AG08396 (cell line): ENCODE measurements at regions not wholly inside any gene's neighbourhood (a gene's known extent, or its start where the extent isn't known, plus 50 kb on each side); places are given as distances from the start of the nearest gene placed in this dataset.
"Not testable (repeated sequence)": the region's sequence is repeated elsewhere in the genome, so short reads cannot be mapped to it uniquely, and the experiment has no call there.

Experiments used
- DNase-seq: peaks from one replicate; pipeline ENCODE4 v3.0.0; 2012; ENCODE audit warnings: low spot score, mixed read lengths

DNA sequence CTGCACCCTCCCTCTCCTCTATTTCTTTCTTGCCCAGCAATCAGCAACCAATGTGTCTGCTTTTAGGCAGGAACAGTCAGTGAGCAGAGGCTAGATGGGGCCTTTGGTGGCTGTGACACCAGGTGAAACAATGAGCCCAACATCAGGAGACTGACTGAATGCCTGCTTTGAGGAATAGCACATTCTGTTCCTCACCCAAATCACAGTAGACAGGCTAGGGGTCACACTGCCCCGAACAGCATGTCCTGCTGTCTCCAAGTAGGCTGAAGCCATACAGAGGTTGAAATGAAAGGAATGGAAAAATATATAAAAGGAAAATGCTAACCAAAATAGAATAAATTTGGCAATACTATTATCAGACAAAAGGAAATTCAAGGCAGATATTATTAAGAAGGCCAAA lies 122.5 kb upstream of the GDNF start:
- no peak for DNase-seq

DNA sequence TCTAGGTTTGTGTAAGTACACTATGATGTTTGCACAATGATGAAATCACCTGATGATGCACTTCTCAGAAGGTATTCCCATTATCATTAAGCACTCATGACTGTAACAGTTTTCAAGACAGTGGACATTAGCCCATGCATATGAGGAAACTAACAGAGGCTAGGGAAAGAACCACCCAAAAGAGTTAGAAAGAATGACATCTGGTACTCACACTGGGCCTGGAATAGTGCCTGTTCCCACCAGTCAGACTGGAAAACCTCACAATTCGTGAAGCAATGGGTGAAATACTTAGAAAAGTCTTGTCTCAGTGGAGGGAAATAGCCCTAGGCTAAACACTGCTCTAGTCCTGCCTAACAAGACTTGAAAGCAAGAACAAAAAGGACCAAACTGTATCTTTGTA lies 117.4 kb upstream of the GDNF start:
- no peak for DNase-seq

DNA sequence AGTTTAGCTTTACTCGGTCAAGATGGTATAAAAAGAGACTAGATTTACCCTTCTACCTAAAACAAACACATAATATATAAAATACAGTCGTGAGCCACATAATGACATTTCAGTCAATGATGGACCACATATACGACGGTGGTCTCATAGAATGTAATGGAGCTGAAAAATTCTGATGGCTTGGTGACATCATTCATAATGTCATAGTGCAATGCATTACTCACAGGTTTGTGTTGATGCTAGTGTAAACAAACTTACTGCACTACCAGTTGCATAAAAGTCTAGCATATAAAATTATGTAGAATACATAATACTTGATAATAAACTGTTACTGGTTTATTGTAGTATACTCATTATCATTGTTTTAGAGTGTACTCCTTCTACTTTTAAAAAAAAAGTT lies 115.9 kb upstream of the GDNF start:
- no peak for DNase-seq

DNA sequence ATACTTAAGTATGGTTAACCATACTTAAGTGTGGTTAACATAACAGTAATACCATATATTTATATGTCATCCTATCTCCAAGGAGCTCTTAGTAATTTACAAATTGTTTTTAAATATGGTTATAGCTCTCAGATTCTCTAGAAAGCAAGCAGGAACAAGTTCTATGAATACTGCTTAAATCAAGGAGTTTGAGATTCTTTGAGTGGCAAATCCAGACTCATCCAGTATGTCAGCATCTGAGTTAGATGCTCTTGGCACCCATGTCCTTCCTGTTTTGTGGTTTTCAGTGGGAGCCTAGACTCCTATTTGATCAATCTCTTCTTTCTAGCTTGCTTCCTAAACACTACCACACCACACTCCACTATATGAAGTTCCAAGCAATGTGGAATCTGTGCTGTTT lies 114.7 kb upstream of the GDNF start:
- DNase-seq, result no peak

DNA sequence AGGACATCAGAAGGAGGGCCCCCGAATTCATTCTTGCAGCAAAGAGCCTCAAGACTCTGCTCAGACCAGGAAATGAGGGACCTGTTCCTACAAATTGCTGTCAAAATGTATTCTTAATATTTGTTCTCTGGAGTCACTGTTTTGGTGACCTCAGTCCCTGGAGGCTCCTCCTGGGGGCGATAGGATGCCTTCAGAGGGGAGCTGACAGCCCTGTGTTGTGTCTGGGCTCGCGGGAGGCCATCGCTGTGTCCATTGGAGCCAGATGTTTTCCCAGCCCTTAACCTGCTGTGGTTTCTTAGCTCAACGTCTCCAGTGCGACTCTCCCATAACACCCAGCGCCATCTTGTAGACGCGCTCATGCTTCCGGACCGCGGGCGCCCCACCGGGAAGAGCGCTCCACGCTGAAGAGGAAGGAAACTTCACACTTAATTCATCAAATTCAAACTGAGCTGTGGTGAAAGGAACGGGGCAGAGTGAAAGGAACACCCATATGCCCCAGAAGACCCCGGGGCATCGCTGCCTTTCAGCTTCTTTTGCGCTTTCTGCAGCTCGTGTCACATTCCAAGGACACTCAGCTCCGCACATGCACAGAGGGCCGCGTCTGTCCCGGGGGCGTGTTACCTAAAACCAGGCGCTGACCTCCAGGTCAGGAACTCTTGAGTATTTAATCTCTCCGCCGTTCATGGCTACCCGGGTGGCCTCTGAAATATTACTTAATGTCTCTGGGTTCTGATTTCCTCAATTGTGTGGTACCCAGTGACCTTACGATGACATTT lies 112.3 kb upstream of the GDNF start:
- no peak for DNase-seq

DNA sequence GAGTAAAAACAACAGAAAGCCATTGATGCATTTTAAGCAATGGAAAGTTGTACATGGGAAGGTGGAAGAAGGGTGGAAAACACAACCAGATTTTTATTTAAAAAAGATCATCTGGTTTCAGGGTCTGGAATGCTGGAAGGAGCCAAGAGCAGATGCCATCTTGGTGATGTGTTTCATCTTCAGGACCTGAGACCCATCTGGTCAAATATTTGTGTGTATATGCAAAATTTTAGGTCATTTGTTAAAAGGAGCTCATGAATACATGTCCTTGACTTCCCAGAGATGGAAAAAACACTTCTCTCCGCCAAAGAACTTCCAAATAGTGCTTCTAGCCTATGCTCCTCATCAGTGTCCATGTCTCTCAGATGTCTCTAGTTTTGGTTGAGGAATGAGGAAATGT lies 110.6 kb upstream of the GDNF start:
- DNase-seq, result no peak

DNA sequence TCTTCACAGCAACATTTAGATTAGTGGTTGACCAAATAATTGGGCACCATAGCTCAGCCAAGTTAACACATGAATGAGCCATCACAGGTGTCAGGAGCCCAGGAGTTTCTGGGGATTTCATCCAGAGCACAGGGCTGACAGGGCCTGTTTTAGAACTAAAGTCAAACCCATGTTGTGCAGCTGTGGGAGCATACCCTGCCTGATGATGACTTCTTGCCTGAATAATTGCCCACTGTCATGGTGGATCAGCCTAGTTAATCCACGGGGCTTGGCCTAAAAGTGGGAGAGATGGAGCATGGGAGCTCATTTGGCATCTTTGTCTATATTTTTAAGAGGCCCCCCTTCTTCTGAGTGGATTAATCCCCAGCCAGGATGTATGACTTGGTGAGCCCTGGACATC lies 105.6 kb upstream of the GDNF start:
- DNase-seq, result no peak

DNA sequence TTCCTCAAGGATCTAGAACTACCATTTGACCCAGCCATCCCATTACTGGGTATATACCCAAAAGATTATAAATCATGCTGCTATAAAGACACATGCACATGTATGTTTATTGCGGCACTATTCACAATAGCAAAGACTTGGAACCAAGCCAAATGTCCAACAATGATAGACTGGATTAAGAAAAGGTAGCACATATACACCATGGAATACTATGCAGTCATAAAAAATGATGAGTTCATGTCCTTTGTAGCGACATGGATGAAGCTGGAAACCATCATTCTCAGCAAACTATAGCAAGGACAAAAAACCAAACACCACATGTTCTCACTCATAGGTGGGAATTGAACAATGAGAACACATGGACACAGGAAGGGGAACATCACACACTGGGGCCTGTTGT lies 103.3 kb upstream of the GDNF start:
- not testable (repeated sequence) for DNase-seq

DNA sequence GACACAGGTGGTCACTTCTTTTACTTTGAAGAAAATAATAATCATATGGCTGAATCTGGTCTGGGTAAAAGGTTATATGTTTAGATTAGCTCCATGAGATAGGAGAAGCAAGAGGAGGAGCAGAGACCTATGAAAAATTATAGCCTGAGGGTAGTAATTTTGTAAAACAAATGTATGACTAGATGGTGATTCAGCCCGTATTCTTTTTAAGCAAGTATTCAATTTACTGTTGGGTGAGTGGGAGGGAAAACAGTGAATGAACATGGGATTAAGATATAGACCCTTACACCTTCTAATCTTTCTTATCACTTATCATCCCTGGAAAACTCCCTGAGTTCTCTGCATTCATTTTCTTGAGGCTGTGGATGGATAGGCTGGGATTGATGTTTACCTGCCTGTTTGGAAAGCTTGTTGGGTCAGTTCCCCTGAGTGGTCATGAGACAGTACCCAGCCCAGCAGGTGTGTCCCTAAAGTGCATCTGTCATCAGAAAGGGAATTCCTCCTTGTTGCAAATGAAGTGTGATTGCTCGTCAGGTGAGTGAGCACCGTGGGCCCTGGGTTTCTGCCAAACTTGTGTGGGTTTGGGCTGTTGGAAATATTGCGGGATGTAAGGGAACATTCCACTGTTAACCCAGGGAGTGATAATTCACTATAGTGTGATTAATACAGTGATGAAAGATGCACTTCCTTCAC lies 101.2 kb upstream of the GDNF start:
- no peak for DNase-seq

DNA sequence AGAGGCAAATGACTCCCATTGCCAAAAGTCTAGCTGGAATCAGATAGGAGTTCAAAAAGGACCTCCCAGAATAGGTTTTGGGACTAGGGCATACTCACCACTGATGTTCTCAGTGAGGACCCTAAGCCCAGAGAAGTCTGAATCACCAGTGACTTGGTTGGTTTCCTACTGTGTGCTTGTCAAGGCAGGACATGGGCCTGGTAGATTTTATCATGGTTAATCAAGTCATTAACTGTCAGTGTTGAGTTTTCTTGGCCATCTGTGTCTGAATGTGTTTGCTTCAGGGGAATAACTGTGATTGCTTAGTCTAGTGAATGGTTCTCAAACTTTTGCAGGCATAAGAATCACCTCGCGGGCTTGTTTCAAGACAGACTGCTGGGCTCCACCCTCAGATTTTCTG lies 99.0 kb upstream of the GDNF start:
- no peak for DNase-seq

DNA sequence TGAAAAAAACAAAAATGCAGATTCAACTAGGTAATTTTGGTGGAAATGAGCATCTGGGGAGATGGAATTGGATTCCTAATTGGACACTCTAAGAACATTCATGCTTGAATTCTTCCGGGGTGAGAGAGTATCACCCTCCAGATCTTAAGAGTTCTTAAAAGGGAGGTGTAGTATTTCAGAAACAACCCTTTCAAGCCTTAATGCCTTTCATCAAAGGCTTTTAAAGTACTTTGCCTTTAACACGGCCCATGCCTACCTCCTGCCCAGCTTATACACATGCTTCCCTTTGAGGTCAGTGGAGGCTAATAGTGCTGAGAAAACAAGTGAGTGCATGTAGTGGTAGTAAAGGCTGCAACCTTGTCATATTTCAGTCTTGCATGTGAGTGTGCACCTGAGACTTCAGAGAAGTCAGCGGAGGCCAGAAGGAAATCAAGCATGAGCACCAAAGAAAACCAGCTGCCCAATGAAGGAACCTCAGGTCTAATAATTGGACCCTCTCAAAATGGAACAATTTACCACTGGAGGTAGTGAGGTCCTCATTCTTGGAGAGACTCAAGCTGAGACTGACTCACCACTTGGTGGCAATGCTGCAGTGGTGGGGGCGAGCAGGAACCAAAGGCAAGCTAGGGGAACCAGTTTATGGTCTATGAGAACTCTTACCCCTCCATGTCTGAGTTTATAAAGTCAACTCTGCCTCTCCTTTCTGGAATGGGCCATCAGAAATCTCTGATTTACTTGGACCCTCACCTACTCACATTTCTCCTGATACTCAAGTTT lies 98.4 kb upstream of the GDNF start:
- DNase-seq, result no peak

DNA sequence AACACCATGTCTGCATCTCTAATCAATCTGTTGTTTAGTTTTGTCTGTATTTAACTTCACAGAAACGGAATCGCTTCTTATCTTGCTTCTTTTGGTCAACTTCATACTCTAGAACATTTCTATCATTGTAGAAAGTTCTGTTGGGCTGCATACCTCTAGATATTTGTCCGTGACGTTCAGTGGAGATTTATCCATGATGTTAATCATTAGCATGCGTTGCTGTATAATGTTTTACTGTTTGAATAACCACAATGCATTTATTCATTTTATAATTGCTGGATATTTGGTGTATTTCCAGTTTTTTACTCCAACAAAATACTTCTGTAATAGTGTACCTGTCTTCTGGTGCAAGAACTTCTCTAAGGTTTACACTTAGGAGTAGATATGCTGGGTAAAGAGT lies 96.2 kb upstream of the GDNF start:
- no peak for DNase-seq

DNA sequence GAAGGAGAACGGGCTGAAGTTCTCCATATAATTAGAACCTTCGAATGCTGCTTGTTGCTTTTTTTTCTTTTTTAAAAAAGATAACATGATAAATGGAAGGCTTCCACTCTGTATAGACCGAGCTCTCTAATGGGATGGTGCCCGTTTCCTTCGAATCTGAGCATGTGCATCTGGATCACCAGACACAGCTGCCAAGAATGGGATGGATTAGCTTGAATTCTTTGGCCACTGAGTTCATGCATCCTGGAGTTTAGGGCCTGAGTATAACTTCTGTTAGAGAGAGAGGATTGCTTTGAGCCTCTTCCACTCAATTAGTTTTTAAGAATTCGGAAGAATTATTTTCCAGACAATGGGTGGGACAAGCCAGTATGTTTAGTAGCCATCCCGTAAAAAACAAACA lies 93.7 kb upstream of the GDNF start:
- no peak for DNase-seq

DNA sequence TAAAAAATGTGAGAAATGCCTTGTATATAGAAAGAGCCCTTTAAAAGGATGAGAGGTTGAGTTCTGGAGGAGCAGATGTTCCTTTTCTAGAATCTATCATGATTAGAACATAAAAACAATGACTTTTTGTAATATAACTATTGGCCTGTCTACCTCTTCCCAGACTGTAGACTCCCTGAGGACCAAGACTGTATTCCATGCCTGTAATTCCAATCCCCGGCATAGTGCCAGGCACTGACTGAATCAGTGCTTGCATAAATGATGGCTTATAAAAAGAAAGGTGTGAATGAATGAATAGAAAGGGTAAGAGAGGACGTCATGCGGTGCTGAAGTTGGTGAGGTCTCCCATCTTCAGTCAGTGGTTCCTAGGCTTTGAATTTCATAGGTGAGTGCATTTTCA lies 92.6 kb upstream of the GDNF start:
- DNase-seq, result no peak

DNA sequence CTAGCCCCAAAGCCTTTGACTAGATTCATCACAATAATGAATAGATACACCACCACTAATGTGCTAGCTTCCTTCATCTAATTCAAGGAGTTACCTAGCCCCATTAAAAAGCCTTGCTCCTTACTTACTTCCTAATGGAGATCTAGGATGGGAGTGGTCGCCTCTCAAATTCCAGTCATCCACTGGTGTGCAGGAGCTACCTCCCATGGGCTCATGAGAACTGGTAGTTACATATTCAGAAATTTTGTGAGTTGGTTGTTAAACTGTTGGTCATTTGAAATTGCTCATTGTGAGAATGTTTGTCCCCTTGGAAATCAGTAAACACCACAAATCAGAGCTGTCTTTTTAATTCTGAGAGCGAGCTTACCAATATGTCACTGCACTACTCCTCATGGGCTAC lies 91.7 kb upstream of the GDNF start:
- no peak for DNase-seq

DNA sequence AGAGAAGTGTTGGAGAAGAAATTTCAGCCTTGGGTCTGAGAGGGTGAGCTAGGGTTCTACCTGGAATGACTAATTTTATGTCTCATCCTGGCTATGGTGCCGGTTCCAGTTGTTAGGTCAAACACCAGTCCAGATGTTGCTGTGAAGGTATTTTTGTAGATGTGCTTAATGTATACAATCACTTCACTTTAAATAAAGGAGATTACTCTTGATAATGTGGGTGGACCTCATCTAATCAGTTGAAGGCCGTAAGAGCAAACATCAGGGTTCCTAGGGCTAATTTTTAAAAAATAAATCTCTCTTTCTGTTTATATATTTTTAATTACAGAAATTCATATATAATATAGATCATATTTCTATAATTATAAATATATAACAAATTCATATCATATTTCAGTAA lies 90.5 kb upstream of the GDNF start:
- DNase-seq, result no peak

DNA sequence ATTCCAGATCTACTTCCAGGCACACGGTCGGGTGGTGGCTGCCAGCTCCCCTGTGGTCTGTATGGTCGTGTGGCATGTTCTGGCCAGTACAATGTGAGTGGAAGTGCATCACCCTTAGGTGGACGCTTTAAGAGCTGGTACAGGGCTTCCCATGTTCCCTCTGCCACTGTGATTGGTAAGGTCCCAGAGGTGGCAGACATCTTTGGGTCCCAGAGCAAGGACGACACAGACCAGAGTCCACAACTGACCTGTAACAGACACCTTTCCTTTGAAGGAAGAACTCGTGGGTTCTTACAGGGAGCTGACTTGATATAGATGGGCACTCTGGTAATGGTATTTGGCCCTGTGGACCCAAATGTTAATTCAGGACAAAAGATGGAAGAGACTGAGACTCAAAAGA lies 90.0 kb upstream of the GDNF start:
- DNase-seq, result no peak

DNA sequence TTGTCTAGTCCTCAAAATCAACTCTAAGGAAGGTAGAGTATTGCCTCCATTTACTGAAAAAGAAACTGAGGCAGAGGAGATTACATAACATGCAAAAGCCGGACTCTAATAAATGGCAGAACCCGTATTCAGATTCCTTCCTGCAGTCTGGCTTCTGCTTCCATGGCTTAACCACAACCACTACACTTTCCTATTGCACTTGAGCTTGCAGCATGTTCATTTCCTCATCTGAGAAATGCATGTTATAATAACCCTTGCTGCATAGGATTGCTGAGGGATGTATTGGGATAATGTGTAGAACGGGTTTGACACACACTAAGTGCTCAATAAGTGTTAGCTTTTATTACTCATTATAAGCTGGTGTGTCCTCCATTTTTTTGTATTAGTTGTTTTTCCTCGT lies 87.9 kb upstream of the GDNF start:
- DNase-seq, result not testable (repeated sequence)

DNA sequence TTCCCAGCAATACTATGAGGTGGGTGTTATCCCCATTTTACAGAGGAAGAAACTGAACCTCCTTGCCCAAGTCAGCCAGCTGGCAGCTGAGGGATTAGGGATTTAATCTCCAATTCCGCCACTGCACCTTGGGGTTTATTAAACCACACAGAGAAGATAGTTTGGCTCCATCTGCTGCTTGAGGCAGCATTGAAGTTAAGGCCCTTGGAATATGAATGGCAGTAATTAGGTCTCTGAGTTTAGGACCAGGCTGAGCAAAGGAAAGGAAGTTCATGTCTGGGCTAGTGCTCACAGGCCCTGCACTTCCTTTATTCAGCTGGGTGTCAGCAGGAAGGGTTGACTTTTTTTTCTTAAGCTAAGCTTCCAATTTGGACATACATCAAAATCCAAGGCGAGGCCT lies 86.9 kb upstream of the GDNF start:
- DNase-seq, result no peak

DNA sequence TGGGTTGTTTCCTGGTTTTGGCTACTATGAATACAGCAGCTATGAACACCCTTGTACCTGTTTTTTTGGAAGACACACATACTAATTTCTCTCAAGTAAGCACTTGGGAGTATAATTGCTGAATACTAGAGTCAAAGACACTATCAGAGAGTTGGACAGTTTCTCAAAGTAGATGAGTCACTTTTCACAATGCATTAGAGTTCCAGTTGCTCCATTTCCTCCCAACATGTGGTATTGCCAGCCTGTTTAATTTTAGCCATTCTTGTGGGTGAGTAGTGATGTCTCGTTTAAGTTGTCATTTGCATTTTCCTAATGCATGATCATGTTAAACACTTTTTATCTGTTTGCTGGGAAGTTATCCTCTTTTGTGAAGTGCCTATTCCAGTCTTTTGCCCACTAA lies 81.6 kb upstream of the GDNF start:
- DNase-seq, result no peak

DNA sequence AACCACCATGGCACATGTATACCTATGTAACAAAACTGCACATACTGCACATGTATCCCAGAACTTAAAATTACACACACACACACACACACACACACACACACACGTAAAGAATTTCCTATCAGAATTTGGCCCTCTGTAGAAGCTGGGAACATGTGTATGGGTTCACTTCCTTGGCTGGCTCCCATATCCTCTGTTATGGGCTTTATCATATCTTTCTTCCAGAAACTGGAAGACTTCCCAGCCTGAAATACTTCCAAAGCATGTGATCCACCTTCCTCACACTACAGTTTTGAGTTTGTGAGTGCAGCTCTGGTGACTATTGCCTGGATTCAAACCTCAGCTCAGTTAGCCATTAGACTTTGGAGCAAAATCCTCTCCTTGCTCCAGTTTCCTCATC lies 78.6 kb upstream of the GDNF start:
- no peak for DNase-seq

DNA sequence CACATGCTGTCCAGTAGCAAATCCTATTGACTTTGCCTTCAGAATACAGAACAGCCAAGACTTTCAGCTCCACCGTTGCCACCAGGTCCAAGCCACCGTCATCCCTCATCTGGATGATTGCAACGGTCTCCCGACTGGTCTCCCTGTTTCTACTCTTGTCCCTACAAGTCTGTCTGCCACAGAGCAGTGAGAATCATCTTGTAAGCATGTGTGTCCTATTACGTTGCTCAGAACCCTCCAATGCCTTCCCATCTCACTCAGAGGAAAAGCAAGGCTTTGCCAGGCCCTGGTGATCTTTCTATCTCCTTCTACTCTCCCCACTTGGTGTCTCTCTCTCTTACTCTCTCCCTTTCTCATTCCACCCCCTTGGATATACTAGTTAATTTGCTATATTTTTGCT lies 76.7 kb upstream of the GDNF start:
- no peak for DNase-seq

DNA sequence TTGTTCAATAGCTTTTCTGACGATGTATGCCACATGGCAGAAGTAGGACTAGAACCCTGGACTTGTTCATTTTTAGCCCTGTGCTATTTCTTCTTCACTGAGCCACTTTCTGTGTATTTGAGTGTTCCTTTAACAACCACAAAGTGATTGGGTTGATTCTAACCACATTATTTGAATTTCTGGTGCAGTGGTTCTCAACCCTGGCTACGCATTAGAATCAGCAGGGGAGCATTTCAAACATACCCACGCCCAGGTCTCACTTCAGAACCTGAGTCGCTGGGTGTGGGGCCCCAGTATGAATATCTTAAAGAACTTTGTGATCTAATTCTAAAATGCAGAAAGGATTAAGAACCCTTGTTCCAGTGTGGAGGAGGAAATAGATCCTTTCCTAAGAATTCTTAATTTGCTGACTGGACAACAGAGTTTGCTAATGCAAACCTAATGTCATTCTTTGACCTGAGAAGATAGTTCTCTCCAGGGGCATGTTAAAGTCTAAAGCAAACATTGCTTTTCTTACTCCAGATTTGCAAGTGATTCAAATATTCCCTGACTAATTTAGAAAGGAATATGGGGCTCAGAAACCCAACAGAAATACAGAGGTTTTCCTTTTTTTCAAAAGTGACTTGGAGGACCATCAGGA lies 75.4 kb upstream of the GDNF start:
- no peak for DNase-seq
